ENCODE measurements at regions not wholly inside any gene's neighbourhood (a gene's known extent, or its start where the extent isn't known, plus 50 kb on each side); places are given as distances from the start of the nearest gene placed in this dataset.
"Not testable (repeated sequence)": the region's sequence is repeated elsewhere in the genome, so short reads cannot be mapped to it uniquely, and the experiment has no call there.

DNA sequence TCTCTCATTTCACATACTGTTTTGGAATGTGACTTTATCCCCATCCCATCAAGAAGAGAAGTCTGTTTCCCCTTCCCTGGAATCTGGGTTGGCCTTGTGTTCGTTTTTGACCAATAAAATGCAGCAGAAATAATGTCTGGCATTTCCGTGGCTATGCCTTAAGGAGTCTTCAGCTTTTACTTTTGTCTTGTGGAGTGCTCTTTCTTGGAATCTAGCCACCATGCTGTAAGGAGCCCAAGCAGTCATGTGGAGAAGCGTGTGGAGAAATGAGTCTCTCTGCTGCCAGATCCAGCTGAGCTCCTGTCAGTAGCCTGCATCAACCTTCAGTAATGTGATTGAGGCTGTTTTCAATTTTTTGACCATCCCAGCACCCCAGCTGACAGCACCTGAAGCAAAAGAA is 84.4 kb upstream of the ARMCX2 start:
- ATAC-seq: no peak
- TF ChIP-seq TOX (CRISPR knock-in tag; IDR thresholded peaks at IDR 0.05; ENCODE audit: borderline replicate concordance) (no peak), CSDC2 (CRISPR knock-in tag; IDR thresholded peaks at IDR 0.05) (no peak), ZNF70 (CRISPR knock-in tag; IDR thresholded peaks at IDR 0.05) (no peak), ZC3H10 (CRISPR knock-in tag; IDR thresholded peaks at IDR 0.05) (no peak), ZFP30 (CRISPR knock-in tag; IDR thresholded peaks at IDR 0.05) (no peak), ARNTL (CRISPR knock-in tag; IDR thresholded peaks at IDR 0.05; ENCODE audit: borderline replicate concordance, low read depth) (no peak), OSR1 (CRISPR knock-in tag; IDR thresholded peaks at IDR 0.05) (no peak), ZNF565 (CRISPR knock-in tag; conservative IDR thresholded peaks at IDR 0.05; ENCODE audit: low read depth) (no peak), PPARA (CRISPR knock-in tag; IDR thresholded peaks at IDR 0.05; ENCODE audit: borderline replicate concordance) (no peak), GLIS3 (CRISPR knock-in tag; IDR thresholded peaks at IDR 0.05) (no peak), ZFP3 (CRISPR knock-in tag; IDR thresholded peaks at IDR 0.05) (no peak), SNAI2 (CRISPR knock-in tag; IDR thresholded peaks at IDR 0.05) (no peak), ISL1 (CRISPR knock-in tag; IDR thresholded peaks at IDR 0.05) (no peak)
- TF ChIP-seq, protein P1, sequence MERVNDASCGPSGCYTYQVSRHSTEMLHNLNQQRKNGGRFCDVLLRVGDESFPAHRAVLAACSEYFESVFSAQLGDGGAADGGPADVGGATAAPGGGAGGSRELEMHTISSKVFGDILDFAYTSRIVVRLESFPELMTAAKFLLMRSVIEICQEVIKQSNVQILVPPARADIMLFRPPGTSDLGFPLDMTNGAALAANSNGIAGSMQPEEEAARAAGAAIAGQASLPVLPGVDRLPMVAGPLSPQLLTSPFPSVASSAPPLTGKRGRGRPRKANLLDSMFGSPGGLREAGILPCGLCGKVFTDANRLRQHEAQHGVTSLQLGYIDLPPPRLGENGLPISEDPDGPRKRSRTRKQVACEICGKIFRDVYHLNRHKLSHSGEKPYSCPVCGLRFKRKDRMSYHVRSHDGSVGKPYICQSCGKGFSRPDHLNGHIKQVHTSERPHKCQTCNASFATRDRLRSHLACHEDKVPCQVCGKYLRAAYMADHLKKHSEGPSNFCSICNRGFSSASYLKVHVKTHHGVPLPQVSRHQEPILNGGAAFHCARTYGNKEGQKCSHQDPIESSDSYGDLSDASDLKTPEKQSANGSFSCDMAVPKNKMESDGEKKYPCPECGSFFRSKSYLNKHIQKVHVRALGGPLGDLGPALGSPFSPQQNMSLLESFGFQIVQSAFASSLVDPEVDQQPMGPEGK (CRISPR knock-in tag; IDR thresholded peaks at IDR 0.05; ENCODE audit: borderline replicate concordance): no peak
- TF ChIP-seq, protein P2, sequence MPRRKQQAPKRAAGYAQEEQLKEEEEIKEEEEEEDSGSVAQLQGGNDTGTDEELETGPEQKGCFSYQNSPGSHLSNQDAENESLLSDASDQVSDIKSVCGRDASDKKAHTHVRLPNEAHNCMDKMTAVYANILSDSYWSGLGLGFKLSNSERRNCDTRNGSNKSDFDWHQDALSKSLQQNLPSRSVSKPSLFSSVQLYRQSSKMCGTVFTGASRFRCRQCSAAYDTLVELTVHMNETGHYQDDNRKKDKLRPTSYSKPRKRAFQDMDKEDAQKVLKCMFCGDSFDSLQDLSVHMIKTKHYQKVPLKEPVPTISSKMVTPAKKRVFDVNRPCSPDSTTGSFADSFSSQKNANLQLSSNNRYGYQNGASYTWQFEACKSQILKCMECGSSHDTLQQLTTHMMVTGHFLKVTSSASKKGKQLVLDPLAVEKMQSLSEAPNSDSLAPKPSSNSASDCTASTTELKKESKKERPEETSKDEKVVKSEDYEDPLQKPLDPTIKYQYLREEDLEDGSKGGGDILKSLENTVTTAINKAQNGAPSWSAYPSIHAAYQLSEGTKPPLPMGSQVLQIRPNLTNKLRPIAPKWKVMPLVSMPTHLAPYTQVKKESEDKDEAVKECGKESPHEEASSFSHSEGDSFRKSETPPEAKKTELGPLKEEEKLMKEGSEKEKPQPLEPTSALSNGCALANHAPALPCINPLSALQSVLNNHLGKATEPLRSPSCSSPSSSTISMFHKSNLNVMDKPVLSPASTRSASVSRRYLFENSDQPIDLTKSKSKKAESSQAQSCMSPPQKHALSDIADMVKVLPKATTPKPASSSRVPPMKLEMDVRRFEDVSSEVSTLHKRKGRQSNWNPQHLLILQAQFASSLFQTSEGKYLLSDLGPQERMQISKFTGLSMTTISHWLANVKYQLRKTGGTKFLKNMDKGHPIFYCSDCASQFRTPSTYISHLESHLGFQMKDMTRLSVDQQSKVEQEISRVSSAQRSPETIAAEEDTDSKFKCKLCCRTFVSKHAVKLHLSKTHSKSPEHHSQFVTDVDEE (CRISPR knock-in tag; IDR thresholded peaks at IDR 0.05): no peak
- TF ChIP-seq, protein P3, sequence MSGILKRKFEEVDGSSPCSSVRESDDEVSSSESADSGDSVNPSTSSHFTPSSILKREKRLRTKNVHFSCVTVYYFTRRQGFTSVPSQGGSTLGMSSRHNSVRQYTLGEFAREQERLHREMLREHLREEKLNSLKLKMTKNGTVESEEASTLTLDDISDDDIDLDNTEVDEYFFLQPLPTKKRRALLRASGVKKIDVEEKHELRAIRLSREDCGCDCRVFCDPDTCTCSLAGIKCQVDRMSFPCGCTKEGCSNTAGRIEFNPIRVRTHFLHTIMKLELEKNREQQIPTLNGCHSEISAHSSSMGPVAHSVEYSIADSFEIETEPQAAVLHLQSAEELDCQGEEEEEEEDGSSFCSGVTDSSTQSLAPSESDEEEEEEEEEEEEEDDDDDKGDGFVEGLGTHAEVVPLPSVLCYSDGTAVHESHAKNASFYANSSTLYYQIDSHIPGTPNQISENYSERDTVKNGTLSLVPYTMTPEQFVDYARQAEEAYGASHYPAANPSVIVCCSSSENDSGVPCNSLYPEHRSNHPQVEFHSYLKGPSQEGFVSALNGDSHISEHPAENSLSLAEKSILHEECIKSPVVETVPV (CRISPR knock-in tag; IDR thresholded peaks at IDR 0.05): no peak
- TF ChIP-seq, protein P4, sequence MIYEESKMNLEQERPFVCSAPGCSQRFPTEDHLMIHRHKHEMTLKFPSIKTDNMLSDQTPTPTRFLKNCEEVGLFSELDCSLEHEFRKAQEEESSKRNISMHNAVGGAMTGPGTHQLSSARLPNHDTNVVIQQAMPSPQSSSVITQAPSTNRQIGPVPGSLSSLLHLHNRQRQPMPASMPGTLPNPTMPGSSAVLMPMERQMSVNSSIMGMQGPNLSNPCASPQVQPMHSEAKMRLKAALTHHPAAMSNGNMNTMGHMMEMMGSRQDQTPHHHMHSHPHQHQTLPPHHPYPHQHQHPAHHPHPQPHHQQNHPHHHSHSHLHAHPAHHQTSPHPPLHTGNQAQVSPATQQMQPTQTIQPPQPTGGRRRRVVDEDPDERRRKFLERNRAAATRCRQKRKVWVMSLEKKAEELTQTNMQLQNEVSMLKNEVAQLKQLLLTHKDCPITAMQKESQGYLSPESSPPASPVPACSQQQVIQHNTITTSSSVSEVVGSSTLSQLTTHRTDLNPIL (CRISPR knock-in tag; IDR thresholded peaks at IDR 0.05; ENCODE audit: low read depth): no peak
- TF ChIP-seq, protein P5, sequence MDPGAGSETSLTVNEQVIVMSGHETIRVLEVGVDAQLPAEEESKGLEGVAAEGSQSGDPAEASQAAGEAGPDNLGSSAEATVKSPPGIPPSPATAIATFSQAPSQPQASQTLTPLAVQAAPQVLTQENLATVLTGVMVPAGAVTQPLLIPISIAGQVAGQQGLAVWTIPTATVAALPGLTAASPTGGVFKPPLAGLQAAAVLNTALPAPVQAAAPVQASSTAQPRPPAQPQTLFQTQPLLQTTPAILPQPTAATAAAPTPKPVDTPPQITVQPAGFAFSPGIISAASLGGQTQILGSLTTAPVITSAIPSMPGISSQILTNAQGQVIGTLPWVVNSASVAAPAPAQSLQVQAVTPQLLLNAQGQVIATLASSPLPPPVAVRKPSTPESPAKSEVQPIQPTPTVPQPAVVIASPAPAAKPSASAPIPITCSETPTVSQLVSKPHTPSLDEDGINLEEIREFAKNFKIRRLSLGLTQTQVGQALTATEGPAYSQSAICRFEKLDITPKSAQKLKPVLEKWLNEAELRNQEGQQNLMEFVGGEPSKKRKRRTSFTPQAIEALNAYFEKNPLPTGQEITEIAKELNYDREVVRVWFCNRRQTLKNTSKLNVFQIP (CRISPR knock-in tag; IDR thresholded peaks at IDR 0.05; ENCODE audit: borderline replicate concordance, low read depth): no peak

DNA sequence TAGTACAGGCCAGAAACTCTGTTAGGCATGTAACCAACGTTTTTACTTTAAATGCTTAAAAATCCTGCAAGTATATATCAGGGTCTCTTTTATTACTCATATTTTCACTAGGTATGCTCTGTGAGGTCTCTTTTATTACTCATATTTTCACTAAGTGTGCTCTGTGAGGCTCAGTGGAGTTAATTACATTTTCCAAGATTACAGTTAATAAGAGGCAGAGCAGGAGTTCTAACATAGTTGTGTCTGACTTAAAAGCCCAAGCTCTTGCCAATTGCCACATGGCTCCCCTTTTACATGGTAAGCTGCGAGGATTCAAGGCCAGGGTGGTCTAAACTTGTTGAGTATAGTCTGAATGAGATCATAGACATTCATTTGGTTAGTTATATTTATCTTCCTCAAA is 81.0 kb upstream of the ARMCX2 start:
- no peak for ATAC-seq
- TF ChIP-seq SNAI2 (CRISPR knock-in tag; IDR thresholded peaks at IDR 0.05): no peak
- peak; percentile 57 for TF ChIP-seq ISL1 (CRISPR knock-in tag; IDR thresholded peaks at IDR 0.05)
- peak; percentile 78 for TF ChIP-seq ZFP3 (CRISPR knock-in tag; IDR thresholded peaks at IDR 0.05)

DNA sequence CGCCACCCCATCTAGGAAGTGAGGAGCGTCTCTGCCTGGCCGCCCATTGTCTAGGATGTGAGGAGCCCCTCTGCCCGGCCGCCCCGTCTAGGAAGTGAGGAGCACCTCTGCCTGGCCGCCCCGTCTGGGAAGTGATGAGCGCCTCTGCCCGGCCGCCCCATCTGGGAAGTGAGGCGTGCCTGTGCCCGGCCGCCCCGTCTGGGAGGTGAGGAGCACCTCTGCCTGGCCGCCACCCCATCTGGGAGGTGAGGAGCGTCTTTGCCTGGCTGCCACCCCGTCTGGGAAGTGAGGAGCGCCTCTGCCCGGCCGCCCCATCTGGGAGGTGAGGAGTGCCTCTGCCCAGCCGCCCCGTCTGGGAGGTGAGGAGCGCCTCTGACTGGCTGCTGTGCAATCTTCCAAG is 79.2 kb upstream of the ARMCX2 start:
- not testable (repeated sequence) for ATAC-seq

DNA sequence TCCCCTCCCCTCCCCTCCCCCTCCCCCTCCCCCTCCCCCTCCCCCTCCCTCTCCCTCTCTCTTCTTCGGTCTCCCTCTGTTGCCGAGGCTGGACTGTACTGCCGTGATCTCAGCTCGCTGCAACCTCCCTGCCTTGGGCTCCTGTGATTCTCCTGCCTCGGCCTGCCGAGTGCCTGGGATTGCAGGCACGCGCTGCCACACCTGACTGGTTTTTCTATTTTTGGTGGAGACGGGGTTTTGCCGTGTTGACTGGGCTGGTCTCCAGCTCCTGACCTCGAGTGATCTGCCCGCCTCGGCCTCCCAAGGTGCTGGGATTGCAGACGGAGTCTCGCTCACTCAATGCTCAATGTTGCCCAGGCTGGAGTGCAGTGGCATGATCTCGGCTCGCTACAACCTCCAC is 78.8 kb upstream of the ARMCX2 start:
- not testable (repeated sequence) for ATAC-seq

DNA sequence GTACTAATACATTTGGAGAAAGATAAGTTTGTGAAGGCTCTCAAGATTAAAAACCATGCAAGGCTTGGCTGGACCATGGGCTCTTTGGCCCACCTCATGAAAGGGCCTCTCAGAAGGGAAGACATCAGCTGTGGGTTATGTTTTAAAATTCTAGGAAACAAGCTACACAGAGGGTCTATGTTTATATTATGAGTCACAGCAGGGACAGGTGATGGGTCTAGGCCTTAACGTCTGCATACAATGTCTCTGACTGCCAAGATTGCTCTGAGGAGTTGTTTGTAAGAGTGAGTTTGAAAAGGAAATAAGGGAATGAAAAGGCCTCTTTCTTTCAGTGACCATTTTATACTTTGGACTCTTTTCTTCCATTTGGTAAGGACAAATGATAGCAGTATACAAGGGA is 77.0 kb upstream of the ARMCX2 start:
- ATAC-seq: no peak
- TF ChIP-seq ZNF8 (CRISPR knock-in tag; IDR thresholded peaks at IDR 0.05): no peak
- TF ChIP-seq ARNTL (CRISPR knock-in tag; IDR thresholded peaks at IDR 0.05; ENCODE audit: borderline replicate concordance, low read depth): no peak
- no peak for TF ChIP-seq ZNF565 (CRISPR knock-in tag; conservative IDR thresholded peaks at IDR 0.05; ENCODE audit: low read depth)
- TF ChIP-seq, protein P1 (CRISPR knock-in tag; IDR thresholded peaks at IDR 0.05; ENCODE audit: borderline replicate concordance): no peak
- TF ChIP-seq ZNF70 (CRISPR knock-in tag; IDR thresholded peaks at IDR 0.05): no peak
- no peak for TF ChIP-seq CSDC2 (CRISPR knock-in tag; IDR thresholded peaks at IDR 0.05)
- no peak for TF ChIP-seq ZFP3 (CRISPR knock-in tag; IDR thresholded peaks at IDR 0.05)
- TF ChIP-seq, protein P5 (CRISPR knock-in tag; IDR thresholded peaks at IDR 0.05; ENCODE audit: borderline replicate concordance, low read depth): no peak
- TF ChIP-seq GLIS3 (CRISPR knock-in tag; IDR thresholded peaks at IDR 0.05): no peak
